Gastrocnemius medialis (tissue), 4 donors: ENCODE measurements at regions not wholly inside any gene's neighbourhood (a gene's known extent, or its start where the extent isn't known, plus 50 kb on each side); places are given as distances from the start of the nearest gene placed in this dataset.

ENCODE experiments used
- POLR2A ChIP-seq, 2 donors: fragments of 450-650 bp; IDR thresholded peaks; one replicate each; pipeline ENCODE4 v1.6.1; 2017; ENCODE audit warnings: antibody characterized with exemption in 2 of 2, mild to moderate bottlenecking in 2 of 2, moderate library complexity in 2 of 2
- TF ChIP-seq, protein P1 (sequence below), 5 experiments: fragments of 450-650 bp in 3 of 5; fragments of 200-600 bp in 2 of 5; sonication (generic) in 2 of 5; IDR thresholded peaks in 4 of 5; conservative IDR thresholded peaks in 1 of 5; 1 replicate in 4 of 5; 2 replicates in 1 of 5; pipeline ENCODE4 v1.5.1; 2016 to 2019; ENCODE audit warnings: antibody characterized with exemption in 5 of 5, mild to moderate bottlenecking in 3 of 5, moderate library complexity in 3 of 5

DNA sequence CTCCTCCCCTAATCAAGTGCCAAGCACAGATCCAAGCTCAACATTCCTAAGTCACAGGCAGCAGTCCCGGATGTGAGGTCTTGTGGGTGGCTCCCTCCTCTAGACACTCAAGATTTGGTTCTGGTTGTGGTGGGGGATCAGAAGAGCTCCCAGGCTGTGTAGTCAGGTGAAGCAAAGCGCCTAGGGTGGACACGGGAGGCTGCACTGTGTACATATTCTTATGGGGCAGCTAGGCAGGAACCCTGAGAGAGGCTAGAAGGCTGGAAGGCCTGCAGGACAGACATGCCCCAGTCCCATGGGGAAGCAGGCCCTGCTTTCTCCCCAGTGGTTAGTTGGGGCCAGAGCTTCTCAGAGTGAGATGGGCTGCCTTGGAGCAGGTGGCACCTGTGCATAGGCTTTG is 118.9 kb downstream of the DDX3Y start:
- no peak for TF ChIP-seq POLR2A (IDR thresholded peaks at IDR 0.05)
- TF ChIP-seq, protein P1, sequence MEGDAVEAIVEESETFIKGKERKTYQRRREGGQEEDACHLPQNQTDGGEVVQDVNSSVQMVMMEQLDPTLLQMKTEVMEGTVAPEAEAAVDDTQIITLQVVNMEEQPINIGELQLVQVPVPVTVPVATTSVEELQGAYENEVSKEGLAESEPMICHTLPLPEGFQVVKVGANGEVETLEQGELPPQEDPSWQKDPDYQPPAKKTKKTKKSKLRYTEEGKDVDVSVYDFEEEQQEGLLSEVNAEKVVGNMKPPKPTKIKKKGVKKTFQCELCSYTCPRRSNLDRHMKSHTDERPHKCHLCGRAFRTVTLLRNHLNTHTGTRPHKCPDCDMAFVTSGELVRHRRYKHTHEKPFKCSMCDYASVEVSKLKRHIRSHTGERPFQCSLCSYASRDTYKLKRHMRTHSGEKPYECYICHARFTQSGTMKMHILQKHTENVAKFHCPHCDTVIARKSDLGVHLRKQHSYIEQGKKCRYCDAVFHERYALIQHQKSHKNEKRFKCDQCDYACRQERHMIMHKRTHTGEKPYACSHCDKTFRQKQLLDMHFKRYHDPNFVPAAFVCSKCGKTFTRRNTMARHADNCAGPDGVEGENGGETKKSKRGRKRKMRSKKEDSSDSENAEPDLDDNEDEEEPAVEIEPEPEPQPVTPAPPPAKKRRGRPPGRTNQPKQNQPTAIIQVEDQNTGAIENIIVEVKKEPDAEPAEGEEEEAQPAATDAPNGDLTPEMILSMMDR (IDR thresholded peaks at IDR 0.05 in 4 of 5, conservative IDR thresholded peaks at IDR 0.05 in 1 of 5) = no peak
